NCI-H774 (cell line): ENCODE measurements at regions not wholly inside any gene's neighbourhood (a gene's known extent, or its start where the extent isn't known, plus 50 kb on each side); places are given as distances from the start of the nearest gene placed in this dataset.
"Not testable (repeated sequence)": the region's sequence is repeated elsewhere in the genome, so short reads cannot be mapped to it uniquely, and the experiment has no call there.

Experiments
- DNase-seq: peaks from one replicate; lab custom pipeline; 2025; lab: John Stamatoyannopoulos, UW

DNA sequence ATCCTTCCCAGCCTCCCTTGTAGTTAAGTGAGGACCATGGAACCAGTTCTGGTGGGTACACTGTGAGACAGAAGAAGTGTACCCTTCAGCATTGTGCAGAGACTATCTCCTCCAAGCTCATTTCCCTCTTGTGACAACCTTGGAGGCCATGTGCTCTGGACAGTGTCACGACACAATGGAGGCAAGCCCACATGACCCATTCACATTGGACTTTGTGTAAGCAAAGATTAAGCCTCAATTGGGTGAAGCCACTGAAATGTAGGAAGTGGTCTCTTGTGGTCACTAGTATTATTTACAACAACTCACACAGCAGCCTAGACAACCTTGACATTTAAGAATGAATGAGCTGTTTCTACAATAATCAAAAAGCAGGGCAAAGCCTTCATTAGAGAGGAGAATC, 124.2 kb downstream of the INHBA start:
- DNase-seq: no peak

DNA sequence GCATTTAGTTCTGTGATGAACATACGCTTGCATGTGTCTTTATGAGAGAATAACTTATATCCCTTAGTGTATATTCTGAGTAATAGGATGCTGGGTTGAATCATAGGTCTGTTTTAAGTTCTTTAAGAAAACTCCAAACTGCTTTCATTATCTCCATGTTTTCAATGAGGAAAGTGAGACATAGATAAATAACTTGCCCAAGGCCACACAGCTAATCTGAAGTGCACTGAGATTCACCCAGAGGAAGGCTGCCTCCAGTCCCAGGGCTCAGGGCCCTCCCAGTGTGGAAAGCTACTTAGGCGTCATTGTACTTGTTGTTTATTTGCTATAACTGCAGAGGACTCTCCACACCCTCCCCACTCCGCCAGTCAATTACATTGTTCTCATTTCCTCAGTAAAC, 126.7 kb downstream of the INHBA start:
- no peak for DNase-seq

DNA sequence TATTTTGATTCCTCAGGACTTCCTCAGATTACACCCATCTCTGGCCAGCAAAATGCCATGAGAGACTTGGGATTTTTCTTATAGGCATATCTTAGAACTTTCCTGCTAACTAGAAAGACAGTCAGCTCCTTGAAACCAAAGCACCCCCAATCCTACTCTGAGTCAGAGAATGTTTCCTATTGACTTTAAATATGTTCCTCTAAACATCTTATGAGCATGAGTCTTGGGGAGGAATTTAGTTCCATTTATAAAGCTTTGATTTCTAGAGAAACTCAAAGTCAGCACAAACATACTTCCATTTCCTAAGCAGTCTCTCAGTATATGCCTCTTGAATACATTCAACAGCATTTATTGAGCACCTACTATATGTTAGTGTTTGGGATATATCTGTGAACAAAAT, 128.5 kb downstream of the INHBA start:
- DNase-seq: no peak

DNA sequence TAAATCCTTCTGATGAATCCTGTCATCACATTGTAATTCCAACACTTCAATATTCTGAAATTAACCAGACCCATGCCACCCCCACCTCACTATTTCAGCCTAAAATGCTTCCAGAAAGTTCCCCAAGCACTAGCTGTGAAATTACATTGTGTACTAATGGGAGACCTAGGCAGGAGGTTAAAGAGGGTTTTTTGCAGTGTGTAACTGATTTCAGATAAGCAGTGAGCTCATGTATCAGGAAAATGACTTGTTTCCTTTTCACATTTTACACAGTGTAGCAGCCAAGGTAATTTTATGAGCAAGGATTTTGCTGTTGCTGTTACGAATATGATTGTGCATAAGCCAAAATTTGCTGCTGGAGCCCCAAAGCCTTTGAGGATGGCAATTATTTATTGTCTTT, 129.0 kb downstream of the INHBA start:
- DNase-seq: no peak

DNA sequence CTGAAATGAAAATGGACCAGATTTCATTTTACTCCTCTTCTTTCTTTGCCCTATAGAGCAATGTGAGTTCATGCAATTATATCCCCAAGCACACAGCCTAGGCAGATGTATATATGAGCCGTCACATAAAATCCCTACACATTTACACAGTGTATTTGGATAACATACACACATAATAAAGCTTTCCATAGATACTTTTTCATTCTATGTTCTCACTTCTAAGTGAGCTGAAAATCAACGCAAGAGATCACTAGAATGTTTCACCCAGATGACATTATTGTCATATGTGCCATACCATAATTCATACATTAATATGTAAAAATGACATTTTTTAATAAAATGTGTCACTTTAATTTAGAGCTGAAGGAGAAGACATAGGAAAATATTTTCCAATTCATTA, 129.4 kb downstream of the INHBA start:
- DNase-seq: no peak

DNA sequence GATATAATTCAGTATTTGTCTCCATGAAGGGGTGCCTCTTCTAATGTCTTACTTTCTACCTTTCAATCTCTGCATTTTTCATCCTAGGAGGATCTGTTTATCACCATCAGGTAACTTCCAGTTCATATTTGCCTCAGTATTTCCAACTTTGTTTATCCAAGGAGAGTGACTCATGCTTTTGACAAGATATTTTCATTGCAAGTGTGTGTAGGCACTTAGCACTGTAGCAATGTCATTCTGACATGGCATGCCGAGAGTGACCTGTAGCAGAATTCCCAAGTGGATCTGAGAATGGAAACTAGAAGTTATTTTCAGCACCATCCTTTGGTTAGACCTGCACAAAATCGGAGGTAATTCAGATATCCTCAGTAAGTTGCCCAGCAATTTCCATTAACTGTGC, 129.9 kb downstream of the INHBA start:
- DNase-seq: no peak

DNA sequence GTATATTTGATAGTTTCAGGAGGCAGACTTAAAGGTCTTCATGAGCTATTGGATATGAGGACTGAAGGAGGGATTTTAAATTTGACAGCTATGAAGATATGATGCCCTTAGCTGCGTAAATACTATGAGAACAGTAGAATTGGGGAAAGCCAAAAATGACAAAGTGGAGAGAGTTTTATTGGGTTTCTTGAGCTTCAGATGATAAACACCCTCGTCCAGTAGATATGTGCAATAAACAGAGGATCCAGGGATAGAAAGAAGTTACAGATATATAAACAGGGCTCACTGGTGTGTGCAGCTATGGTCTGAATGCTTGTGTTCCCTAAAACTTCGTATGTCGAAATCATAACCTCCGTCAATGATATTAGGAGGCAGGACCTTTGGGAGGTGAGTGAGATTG, 131.3 kb downstream of the INHBA start:
- DNase-seq: no peak

DNA sequence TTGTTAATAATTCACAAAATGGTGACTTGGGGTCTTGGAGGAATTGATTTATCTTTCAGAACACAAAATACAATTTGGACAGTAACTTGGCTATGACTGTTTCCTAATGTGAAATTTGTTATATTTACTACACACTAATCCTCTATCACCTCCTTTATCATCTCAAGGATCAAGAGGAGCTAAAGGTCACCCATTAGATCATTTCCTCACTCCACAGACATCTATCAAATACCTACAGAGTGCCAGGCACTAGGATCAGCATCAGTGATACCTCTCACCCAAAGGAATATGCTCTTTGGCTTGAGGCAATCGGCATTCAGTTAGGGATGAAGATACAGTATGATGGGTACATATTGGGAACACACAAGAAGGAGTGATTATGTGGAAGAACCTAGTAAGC, 132.1 kb downstream of the INHBA start:
- DNase-seq: no peak

DNA sequence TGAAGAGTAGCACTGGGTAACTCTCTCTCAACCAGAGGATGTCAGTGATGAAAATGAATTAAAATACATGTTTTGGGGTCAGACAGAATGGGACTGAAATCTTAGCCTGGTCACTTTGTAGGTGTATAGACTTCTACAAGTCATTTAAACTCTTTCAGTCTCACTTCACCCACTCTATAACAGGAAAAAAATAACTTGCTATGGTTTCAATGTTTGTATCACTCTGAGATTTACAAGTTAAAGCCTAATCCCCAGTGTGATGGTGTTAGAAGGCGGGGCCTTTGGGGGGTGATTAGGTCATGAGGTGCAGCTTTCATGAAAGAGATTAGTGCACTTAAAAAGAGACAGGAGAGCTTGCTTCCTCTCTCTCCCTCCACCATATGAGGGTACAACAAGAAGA, 134.8 kb downstream of the INHBA start:
- no peak for DNase-seq

DNA sequence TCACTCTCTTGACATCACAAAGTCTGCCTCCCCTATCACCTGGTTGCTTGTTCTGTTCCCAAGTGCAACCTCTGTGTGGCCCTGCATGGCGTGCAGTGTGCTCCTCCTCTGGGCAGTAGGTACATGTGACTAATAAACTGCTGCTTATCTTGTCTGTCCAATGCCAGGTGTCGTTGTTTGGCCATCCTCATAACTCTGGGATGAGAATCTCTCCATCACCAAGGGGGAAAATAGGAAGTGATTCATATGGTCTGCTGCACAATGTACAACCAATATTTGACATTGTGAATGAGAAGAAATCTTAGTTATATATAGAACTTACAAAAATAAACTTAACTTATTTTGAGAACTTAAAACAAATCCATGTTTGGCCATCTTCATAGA, 135.2 kb downstream of the INHBA start:
- no peak for DNase-seq

DNA sequence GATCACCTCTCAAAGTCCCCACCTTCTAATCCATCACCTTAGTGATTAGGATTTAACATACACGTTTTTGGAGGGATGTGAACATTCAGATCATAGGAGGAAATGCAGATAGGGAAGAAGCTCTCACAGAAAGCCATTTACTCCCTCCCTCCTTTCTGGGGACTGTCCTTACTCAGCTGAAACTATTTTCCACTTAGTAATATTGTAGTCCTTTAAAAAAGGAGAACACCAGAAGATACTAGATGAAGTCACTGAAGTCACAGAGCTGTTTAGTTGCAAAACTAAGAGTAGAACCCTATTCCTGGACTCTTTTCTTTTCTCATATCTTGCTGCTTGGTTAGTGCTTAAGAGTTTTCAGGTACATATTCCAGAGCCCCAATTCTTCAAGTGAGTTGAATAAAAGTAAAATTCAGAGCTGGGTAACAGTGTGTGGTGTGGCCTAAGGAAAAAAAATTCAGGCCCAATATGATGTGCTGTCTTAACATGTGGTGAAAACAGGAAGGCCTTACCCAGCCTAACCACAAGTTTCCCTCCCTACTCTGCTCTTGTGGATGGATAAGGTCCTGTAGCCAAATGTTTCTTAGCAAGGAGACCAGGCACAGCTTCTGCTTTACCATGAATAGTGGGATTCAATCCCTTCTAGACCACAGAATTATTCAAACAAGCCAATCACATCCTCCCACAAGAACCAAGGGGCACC, 135.7 kb downstream of the INHBA start:
- DNase-seq: no peak

DNA sequence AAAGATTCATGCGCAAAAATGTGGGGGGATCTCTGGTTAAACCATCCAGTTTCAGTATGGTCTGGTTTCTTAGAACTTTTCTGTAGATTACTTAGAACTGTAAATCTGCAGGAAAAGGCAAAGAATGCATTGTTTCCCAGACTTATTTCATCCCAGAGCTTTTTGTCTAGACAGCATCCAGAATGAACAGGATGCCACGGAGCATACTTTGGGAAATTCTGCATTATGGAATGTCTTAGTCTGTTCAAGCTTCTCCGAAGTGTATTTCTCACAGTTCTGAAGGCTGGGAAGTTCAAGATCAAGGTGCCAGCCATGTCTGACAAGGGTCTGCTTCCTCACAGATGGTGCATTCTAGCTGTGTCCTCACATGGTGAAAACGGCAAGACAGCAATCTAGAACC, 136.3 kb downstream of the INHBA start:
- DNase-seq: no peak

DNA sequence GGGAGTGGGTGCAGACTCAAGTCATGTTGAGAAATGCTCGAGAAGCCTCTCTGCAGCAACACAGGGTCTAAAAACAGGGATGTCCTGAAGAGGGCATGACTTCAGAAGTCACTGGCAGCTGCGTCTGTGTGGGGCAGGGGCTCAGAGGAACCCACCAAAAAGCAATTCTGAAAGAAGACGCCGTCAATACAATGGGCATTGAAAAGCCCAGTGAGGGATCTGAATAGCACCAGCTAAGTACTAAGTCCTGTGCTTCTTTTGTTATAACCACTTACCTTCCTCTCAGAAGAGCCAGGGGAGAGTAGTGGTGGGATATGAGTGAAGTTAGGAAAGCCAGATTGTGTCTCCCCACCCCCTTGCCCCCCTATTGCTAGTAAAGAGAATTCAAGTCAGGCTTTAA, 137.2 kb downstream of the INHBA start:
- no peak for DNase-seq

DNA sequence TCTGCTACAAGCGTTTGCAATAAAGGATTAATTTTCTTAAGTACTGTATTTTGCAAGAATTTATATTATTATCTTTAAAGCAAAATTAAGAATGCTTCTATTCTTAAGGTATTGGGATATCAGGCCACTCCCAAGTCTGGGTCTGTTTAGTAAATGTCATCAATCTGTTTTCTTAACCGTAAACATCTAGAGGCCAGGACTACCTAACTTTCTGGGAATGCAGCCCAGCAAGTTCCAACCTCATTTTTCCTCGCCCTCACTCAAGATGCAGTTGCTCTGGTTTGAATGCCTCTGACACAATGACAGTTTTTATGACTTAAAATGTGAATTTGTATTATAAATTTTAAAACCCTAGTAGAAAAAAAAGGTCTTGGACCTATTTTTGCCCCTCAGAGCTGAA, 143.5 kb downstream of the INHBA start:
- DNase-seq: no peak

DNA sequence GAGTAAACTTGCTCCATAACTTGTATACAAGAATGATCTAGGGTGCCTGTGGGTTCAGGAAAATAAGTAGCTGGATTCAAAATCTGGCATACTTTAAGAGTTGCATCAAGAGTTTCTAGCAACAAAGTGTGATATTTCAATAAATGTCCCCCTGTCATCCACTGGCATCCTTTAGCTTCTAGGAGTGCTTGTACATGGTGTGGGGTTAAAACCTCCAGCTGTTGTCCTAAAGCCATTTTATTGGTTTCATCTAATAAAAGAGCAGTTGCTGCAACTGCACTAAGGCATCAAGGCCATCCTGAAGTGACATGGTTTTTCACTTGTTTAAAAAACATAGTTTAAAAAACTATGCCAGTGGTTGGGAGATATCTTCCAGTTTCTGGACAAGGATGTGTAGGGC, 148.4 kb downstream of the INHBA start:
- no peak for DNase-seq

DNA sequence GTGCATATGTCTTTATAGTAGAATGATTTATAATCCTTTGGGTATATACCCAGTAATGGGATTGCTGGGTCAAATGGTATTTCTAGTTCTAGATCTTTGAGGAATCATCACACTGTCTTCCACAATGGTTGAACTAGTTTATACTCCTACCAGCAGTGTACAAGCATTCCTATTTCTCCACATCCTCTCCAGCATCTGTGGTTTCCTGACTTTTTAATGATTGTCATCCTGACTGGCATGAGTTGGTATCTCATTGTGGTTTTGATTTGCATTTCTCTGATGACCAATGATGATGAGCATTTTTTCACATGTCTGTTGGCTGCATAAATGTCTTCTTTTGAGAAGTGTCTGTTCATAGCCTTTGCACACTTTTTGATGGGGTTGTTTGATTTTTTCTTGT, 152.8 kb downstream of the INHBA start:
- DNase-seq: not testable (repeated sequence)

DNA sequence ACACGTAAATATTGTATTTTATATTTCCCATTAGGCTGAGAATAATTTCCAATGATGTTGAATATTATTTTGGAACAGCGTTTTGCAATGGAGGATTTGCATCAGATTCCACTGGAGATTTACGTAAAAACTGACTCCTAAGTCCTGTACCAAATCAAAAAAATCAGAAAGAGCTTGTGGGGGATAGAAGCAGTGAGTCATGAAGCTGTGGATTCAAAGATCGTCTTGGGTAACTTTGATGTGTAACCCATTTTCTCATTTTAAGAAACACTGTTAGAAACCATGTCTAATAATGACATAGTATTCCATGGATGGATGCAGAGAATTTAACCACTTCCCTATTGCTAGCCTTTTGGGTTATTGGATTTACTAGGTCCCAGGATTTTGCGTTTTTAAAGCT, 158.6 kb downstream of the INHBA start:
- DNase-seq: no peak

DNA sequence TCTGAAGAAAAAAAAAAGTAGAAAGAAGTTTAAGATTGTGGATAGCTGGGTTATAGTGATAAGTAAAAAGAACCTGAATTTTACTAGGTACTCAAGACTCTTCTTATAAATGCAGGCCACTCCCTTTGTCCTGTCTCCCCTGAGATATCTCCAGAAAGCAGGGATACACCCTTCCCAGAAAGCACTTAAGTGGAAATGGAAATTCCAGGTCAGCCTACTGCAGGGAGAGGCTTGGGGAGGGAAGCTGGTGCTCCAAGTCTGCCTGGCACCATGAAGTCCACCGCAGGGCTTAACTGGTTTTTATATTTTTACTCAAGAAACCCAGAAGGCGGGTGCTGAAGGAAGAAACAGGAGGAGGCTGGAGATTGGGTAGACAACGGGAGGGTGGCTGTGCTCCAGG, 162.3 kb downstream of the INHBA start:
- no peak for DNase-seq

DNA sequence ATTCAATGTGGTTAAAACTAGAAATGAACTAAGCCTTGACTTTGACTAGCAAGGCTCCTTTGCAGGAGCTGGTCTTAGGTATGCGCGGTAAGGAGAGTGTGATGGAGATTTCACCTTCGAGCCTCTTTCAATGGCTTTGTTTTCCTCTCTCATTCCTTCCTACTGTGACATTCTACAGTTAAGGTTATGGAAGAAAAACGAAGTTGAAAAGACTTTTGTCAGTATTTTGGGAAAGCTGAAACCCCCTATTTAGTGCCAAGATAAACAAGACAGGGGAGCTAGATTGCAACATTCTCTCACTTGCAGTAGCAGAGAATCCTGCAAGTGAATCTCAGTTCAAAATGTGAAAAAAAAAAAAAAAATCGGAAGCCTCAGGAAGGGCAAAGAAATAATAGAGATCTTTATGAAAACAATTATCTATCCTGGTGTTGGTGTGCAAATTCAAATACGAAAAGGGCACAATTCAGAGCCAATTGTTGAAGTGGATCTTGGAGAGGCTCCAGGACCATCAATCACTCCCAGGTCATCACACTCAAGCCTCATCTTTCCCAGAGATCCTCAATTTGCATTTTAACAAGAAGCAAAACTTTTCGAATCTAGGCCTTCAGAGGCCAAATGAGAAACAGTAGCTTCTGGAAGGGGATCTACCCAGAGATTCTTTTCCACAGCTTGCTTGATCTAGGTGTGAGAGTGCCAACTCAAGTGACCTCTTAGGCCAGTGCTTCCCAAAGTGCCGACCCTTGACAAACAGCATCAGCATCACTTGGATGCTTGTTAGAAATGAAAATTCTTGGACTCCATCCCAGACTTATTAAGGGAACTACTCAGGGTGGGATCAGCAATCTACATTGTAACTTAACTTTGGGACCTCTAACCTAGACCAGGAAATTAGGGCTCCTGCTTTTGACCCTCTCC, 163.8 kb downstream of the INHBA start:
- no peak for DNase-seq

DNA sequence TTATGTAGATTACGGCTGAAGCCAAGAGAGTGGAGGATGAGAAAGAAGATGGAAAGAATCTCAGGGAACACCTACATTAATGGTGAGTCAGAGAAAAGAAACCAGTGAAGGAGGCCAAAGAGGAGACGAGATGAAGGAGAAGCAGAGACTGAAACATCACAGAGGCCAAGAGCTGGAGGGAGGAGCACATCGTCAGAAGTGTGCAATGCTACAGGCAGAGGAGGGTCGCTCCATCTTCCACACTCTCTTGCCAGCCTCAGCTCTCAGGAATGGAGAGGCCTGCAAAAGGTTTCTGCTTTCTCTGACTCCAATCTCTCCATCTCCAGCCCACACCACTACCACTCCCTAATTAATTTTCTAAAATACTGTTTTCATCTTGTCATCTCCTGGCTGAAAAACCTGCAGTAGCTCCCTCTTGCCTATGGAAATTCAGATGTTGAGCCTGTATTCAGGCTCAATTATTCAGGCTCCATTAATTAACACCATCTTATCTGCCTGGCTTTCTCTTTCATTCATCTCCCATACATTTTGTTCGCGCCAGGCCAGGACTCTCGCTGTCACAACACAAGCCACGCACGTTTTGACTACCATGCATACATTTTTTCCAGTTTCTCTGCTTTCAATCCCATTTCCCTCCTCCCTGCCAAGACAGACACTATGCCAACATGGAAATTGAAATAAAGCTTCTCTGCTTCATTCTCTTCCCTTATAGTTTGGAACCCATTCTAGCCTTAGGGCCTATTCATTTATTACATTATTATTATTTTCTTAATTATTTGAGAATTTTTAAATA, 165.8 kb downstream of the INHBA start:
- DNase-seq: no peak

DNA sequence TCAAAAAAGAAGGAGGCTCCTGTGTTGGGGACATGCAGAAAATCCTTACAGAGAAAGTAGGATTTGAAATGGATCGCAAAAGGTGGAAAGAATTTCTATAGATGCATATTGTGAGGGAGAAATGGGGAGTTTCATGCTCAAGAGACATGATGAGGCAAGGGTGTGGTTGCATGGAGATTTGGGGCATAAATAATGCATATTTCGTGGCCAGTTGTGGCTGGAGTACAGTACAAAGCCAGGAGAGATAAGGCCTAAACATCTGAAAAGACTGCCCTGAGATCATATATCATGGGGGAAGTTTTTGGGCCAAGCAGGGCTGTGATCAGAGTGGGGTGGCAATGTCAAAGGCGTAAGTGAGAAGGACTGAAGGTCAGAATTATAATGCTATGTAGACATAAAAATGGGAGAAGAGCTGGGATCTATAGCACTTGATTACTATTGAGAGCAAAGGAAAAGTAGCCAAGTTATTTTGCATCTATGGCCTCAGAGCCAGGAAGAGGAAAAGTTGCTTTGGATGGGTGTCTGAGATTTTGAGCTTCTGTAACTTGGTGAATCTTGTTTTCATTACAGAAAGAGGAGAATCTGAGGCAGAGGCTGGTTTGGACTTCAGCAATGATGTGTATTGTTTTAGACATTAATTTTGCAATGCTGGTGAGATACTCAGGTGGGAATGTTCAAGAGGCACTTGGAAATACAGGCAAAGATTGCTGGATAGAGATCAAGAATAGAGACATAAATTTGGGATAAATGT, 166.6 kb downstream of the INHBA start:
- no peak for DNase-seq

DNA sequence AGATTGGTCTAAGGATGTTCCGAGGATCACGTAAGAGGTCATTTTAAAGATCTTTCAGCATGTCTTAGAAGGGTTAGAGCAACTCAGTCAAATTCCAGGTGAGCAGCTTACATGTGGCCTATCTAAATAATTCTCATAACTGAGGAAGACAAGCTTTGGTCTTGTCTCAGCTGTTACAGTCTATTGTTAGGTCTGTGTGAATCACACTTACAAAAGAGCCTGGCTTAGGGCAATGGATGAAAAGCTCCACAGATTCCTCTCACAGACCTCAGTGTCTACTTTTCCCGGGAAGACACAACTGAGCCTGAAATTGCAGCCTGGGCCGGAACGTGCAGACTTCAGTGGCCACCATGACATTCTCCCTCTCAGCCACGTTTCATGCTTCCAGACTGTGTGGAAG, 173.1 kb downstream of the INHBA start:
- DNase-seq: no peak
